Endodermal cell (in vitro differentiated cells): ENCODE measurements at regions not wholly inside any gene's neighbourhood (a gene's known extent, or its start where the extent isn't known, plus 50 kb on each side); places are given as distances from the start of the nearest gene placed in this dataset.

Source experiments
- DNase-seq: peaks from one replicate; pipeline ENCODE4 v3.0.0-alpha.2; 2017
- H3K27ac ChIP-seq: 2 replicates; pipeline ENCODE4 v1.5.1; 2013; ENCODE audit warnings: mild to moderate bottlenecking, low read depth, low read length, moderate library complexity
- H3K27me3 ChIP-seq: 2 replicates; pipeline ENCODE4 v1.6.1; 2013; ENCODE audit warnings: mild to moderate bottlenecking, low read length, moderate library complexity; ENCODE audit not compliant: insufficient read depth, control insufficient read depth, poor library complexity, severe bottlenecking
- H3K36me3 ChIP-seq: 2 replicates; pipeline ENCODE4 v1.7.0; 2013; ENCODE audit warnings: mild to moderate bottlenecking, low read length, moderate library complexity; ENCODE audit not compliant: control insufficient read depth, insufficient read depth
- H3K4me1 ChIP-seq: one replicate; pipeline ENCODE4 v1.7.0; 2013; ENCODE audit warnings: low read length; ENCODE audit not compliant: control insufficient read depth, insufficient read depth
- H3K4me3 ChIP-seq: 2 replicates; pipeline ENCODE4 v1.5.1; 2013; ENCODE audit warnings: mild to moderate bottlenecking, low read length, moderate library complexity
- H3K9ac ChIP-seq: 2 replicates; pipeline ENCODE4 v1.6.1; 2013; ENCODE audit warnings: mild to moderate bottlenecking, low read length, moderate library complexity; ENCODE audit not compliant: poor library complexity, severe bottlenecking; ENCODE audit errors: extremely low read depth
- H3K9me3 ChIP-seq: 2 replicates; pipeline ENCODE4 v1.6.1; 2013; ENCODE audit warnings: mild to moderate bottlenecking, low read length, moderate library complexity; ENCODE audit not compliant: control insufficient read depth
- H3K27ac Mint-ChIP-seq: 2 replicates; pipeline ENCODE4 v1.8.0; 2020; ENCODE audit warnings: mixed read lengths
- H3K27me3 Mint-ChIP-seq: 2 replicates; pipeline ENCODE4 v1.8.0; 2021; ENCODE audit warnings: mild to moderate bottlenecking, mixed read lengths; ENCODE audit not compliant: insufficient read depth
- H3K36me3 Mint-ChIP-seq: 2 replicates; pipeline ENCODE4 v1.8.0; 2020; ENCODE audit warnings: low read depth, mixed read lengths
- H3K4me1 Mint-ChIP-seq: 2 replicates; pipeline ENCODE4 v1.8.0; 2020; ENCODE audit warnings: mixed read lengths
- H3K4me3 Mint-ChIP-seq: 2 replicates; pipeline ENCODE4 v1.8.0; 2020; ENCODE audit warnings: mild to moderate bottlenecking, moderate library complexity, mixed read lengths
- H3K9me3 Mint-ChIP-seq: 2 replicates; pipeline ENCODE4 v1.8.0; 2020; ENCODE audit warnings: mild to moderate bottlenecking, mixed read lengths
- CTCF ChIP-seq: fragments of 200-600 bp; sonication (generic); conservative IDR thresholded peaks from 2 replicates; pipeline ENCODE4 v1.5.0; 2021; ENCODE audit warnings: antibody characterized with exemption, mild to moderate bottlenecking
- WGBS, 2 experiments: methylation state at CpG; one replicate each; pipeline versions ENCODE4 v1.1.5 to v1.1.7; 2013; ENCODE audit warnings: missing lambda C conversion rate in 2 of 2, mixed read lengths in 1 of 2; ENCODE audit not compliant: insufficient coverage in 1 of 2, insufficient read length in 1 of 2; 5-methylcytosine and 5-hydroxymethylcytosine counted together

- Mint-ChIP-seq H3K4me1 (no peaks in the 10 kb centered on the region), H3K27ac (no peak overlapping the region), H3K9me3 (peaks cover 14% of the 10 kb centered on the region), H3K36me3 (no peaks in the 10 kb centered on the region), H3K27me3 (peaks cover 2% of the 10 kb centered on the region), H3K4me3 (no peak overlapping the region)
- Histone ChIP-seq H3K27me3 (no peaks in the 10 kb centered on the region), H3K4me1 (no peaks in the 10 kb centered on the region), H3K9me3 (peaks cover under 1% of the 10 kb centered on the region), H3K27ac (no peak overlapping the region), H3K36me3 (no peaks in the 10 kb centered on the region), H3K9ac (no peak overlapping the region), H3K4me3 (no peak overlapping the region)
- peak; percentile 33 for DNase-seq
- no peak for TF ChIP-seq CTCF
- 91 to 93% methylated on average over 8 to 20 of the region's 20 CpGs for WGBS, 2 experiments
These were observed 111.6 kb downstream of the ERMARD start for GRCh38 chr6:169862892-169863525.

GRCh38 chr6:169862043-169862891 lies 110.8 kb downstream of the ERMARD start:
- 93 to 96% methylated on average over 12 to 17 of the region's 17 CpGs for WGBS, 2 experiments
- Histone ChIP-seq H3K9me3 (peaks cover 6% of the 10 kb centered on the region), H3K27me3 (no peaks in the 10 kb centered on the region), H3K36me3 (no peaks in the 10 kb centered on the region), H3K4me3 (no peak overlapping the region), H3K9ac (no peak overlapping the region), H3K27ac (no peak overlapping the region), H3K4me1 (no peaks in the 10 kb centered on the region)
- no peak overlapping the region for H3K27ac Mint-ChIP-seq
- H3K4me3 Mint-ChIP-seq: no peak overlapping the region
- no peaks in the 10 kb centered on the region for H3K36me3 Mint-ChIP-seq
- H3K4me1 Mint-ChIP-seq: no peaks in the 10 kb centered on the region
- peaks cover 2% of the 10 kb centered on the region for H3K27me3 Mint-ChIP-seq
- peaks cover 21% of the 10 kb centered on the region for H3K9me3 Mint-ChIP-seq
- TF ChIP-seq CTCF: no peak
- peak; percentile 28 for DNase-seq

GRCh38 chr6:169861431-169862042 lies 110.1 kb downstream of the ERMARD start:
- H3K9me3 Mint-ChIP-seq: peaks cover 27% of the 10 kb centered on the region
- peaks cover 2% of the 10 kb centered on the region for H3K27me3 Mint-ChIP-seq
- Histone ChIP-seq H3K4me1 (no peaks in the 10 kb centered on the region), H3K4me3 (no peak overlapping the region), H3K36me3 (no peaks in the 10 kb centered on the region), H3K27me3 (no peaks in the 10 kb centered on the region), H3K27ac (no peak overlapping the region), H3K9me3 (peaks cover 6% of the 10 kb centered on the region), H3K9ac (no peak overlapping the region)
- no peaks in the 10 kb centered on the region for H3K36me3 Mint-ChIP-seq
- no peak for TF ChIP-seq CTCF
- no peaks in the 10 kb centered on the region for H3K4me1 Mint-ChIP-seq
- peak; percentile 15 for DNase-seq
- no peak overlapping the region for H3K4me3 Mint-ChIP-seq
- H3K27ac Mint-ChIP-seq: no peak overlapping the region
- 92 to 97% methylated on average over 14 to 17 of the region's 17 CpGs for WGBS, 2 experiments
